ENCODE measurements at regions not wholly inside any gene's neighbourhood (a gene's known extent, or its start where the extent isn't known, plus 50 kb on each side); places are given as distances from the start of the nearest gene placed in this dataset.
"Not testable (repeated sequence)": the region's sequence is repeated elsewhere in the genome, so short reads cannot be mapped to it uniquely, and the experiment has no call there.

- TF ChIP-seq ZNF462 (CRISPR knock-in tag; IDR thresholded peaks at IDR 0.05) (no peak), CTCF (conservative IDR thresholded peaks at IDR 0.05; ENCODE audit: low read depth in 2 of 2) (no peak)
These were observed 252.9 kb downstream of the CRLF2 start (continued) for GRCh38 chrX:959595-959994.

- Mint-ChIP-seq H3K36me3 (ENCODE audit: low read depth) (peaks cover 20% of the 10 kb centered on the region), H3K9me3 (peaks cover 13% of the 10 kb centered on the region)
- H3K27me3 ChIP-seq (ENCODE audit: insufficient read depth); H3K27me3 Mint-ChIP-seq (ENCODE audit: insufficient read depth, low read depth, poor library complexity); H2AFZ ChIP-seq; H3K27ac Mint-ChIP-seq; H3K79me2 ChIP-seq (replicated peaks; ENCODE audit: insufficient read depth); DNase-seq (ENCODE audit: low spot score); H3F3A ChIP-seq (replicated peaks; ENCODE audit: low read depth); H3K4me3 ChIP-seq; H3K4me1 ChIP-seq (ENCODE audit: insufficient read depth); H3K27ac ChIP-seq (ENCODE audit: low read depth); ATAC-seq; H3K4me2 ChIP-seq; H3K36me3 ChIP-seq (ENCODE audit: insufficient read depth); H3K4me1 Mint-ChIP-seq; H4K20me1 ChIP-seq (replicated peaks; ENCODE audit: insufficient read depth); H3K4me3 Mint-ChIP-seq: not testable (repeated sequence)
- peaks cover 10% of the 10 kb centered on the region; the same call in 1 of the 2 replicates for H3K9me2 ChIP-seq (ENCODE audit: insufficient read depth)
These were observed 257.2 kb downstream of the CRLF2 start for GRCh38 chrX:955168-955781.

All from GM23338 (cell line).